Uterus (tissue), 3 donors: ENCODE measurements at regions not wholly inside any gene's neighbourhood (a gene's known extent, or its start where the extent isn't known, plus 50 kb on each side); places are given as distances from the start of the nearest gene placed in this dataset.

Experiments
- DNase-seq, 2 donors: peaks; one replicate each; pipeline ENCODE4 v3.0.0-alpha.2; 2019 to 2020
- H3K27ac ChIP-seq, 2 donors: fragments of 200-600 bp; sonication (generic); 1 replicate in 1 of 2; 2 replicates in 1 of 2; pipeline ENCODE4 v1.5.1; 2016 to 2018
- H3K27me3 ChIP-seq, 2 donors: fragments of 200-600 bp; sonication (generic); one replicate each; pipeline ENCODE4 v1.5.1; 2018 to 2019; ENCODE audit warnings: control low read depth in 1 of 2
- H3K36me3 ChIP-seq, 2 donors: fragments of 200-600 bp; sonication (generic); one replicate each; pipeline ENCODE4 v1.5.1; 2019; ENCODE audit warnings: control low read depth in 1 of 2
- H3K4me1 ChIP-seq, 2 donors: fragments of 200-600 bp; sonication (generic); one replicate each; pipeline ENCODE4 v1.5.1; 2018 to 2019; ENCODE audit warnings: control low read depth in 1 of 2
- H3K4me3 ChIP-seq, 2 donors: fragments of 200-600 bp; sonication (generic); 1 replicate in 1 of 2; 2 replicates in 1 of 2; pipeline ENCODE4 v1.5.1; 2018 to 2019; ENCODE audit warnings: mild to moderate bottlenecking in 1 of 2
- H3K9me3 ChIP-seq, 2 donors: fragments of 200-600 bp; sonication (generic); one replicate each; pipeline ENCODE4 v1.5.1; 2019; ENCODE audit warnings: control low read depth in 1 of 2
- CTCF ChIP-seq, 4 experiments: fragments of 200-600 bp in 2 of 4; fragments of 450-650 bp in 2 of 4; sonication (generic) in 2 of 4; IDR thresholded peaks; one replicate each; pipeline ENCODE4 v1.5.1; 2016 to 2019; ENCODE audit warnings: antibody characterized with exemption in 4 of 4, mild to moderate bottlenecking in 2 of 4, moderate library complexity in 1 of 4
- POLR2A ChIP-seq, 2 donors: fragments of 450-650 bp; IDR thresholded peaks; one replicate each; pipeline ENCODE4 v1.6.1; 2016; ENCODE audit warnings: antibody characterized with exemption in 2 of 2, mild to moderate bottlenecking in 1 of 2, moderate library complexity in 1 of 2
- intact Hi-C: fragments of 100-400 bp; cut with DNase I; formaldehyde crosslinking; loops from one replicate; pipeline ENCODE4 v1.15.1; 2023; ENCODE audit warnings: low total_unique reads
- donor health status: DM: yes; HTN: yes; CAD: no.

GRCh38 chr20:12057778-12058177 is 140.1 kb downstream of the BTBD3 start:
- Histone ChIP-seq H3K36me3 (no peaks in the 10 kb centered on the region), H3K27me3 (no peaks in the 10 kb centered on the region), H3K4me3 (no peak overlapping the region), H3K27ac (no peak overlapping the region), H3K4me1 (no peaks in the 10 kb centered on the region), H3K9me3 (no peaks in the 10 kb centered on the region)
- intact Hi-C loops: no loop called here
- no peak for TF ChIP-seq CTCF (IDR thresholded peaks at IDR 0.05)
- TF ChIP-seq POLR2A (IDR thresholded peaks at IDR 0.05): no peak
- DNase-seq: no peak

DNA sequence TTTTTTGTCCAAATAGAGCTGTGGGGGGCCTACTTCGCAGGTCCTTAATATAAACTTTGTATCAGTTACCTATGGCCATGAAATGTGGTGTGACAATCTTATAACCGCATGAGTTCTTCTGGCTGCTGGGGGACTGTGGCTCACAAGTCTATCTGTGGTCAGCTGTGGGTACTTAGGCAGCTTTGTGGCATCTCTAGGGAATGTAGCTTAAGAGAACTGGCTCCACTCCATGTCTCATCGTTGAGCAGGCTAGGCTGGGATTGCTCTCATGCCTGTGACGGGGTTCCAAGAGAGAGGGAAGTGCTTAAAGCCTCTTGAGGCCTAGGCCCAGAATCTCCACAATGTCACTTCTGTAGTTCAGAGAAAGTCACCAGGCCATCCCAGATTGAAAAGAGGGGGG is 140.5 kb downstream of the BTBD3 start:
- Histone ChIP-seq H3K36me3 (no peaks in the 10 kb centered on the region), H3K4me1 (no peaks in the 10 kb centered on the region), H3K9me3 (no peaks in the 10 kb centered on the region), H3K27me3 (no peaks in the 10 kb centered on the region), H3K27ac (no peak overlapping the region), H3K4me3 (no peak overlapping the region)
- TF ChIP-seq POLR2A (IDR thresholded peaks at IDR 0.05): no peak
- TF ChIP-seq CTCF (IDR thresholded peaks at IDR 0.05): no peak
- intact Hi-C loops: no loop called here
- no peak for DNase-seq

- H3K9me3 ChIP-seq: no peaks in the 10 kb centered on the region
- no peak overlapping the region for H3K27ac ChIP-seq
- no peaks in the 10 kb centered on the region for H3K4me1 ChIP-seq
- TF ChIP-seq CTCF (IDR thresholded peaks at IDR 0.05) (no peak), POLR2A (IDR thresholded peaks at IDR 0.05) (no peak)
- H3K27me3 ChIP-seq: no peaks in the 10 kb centered on the region
- H3K36me3 ChIP-seq: no peaks in the 10 kb centered on the region
- no peak for DNase-seq
- intact Hi-C loops: no loop called here
- H3K4me3 ChIP-seq: no peak overlapping the region
Measured at GRCh38 chr20:12061466-12061865, 143.8 kb downstream of the BTBD3 start.

- intact Hi-C loops: no loop called here
- no peak for DNase-seq
- Histone ChIP-seq H3K4me3 (no peak overlapping the region), H3K36me3 (no peaks in the 10 kb centered on the region), H3K9me3 (no peaks in the 10 kb centered on the region), H3K27me3 (no peaks in the 10 kb centered on the region), H3K4me1 (no peaks in the 10 kb centered on the region), H3K27ac (no peak overlapping the region)
- no peak for TF ChIP-seq POLR2A (IDR thresholded peaks at IDR 0.05)
- no peak for TF ChIP-seq CTCF (IDR thresholded peaks at IDR 0.05)
Measured at GRCh38 chr20:12063106-12063684, 145.5 kb downstream of the BTBD3 start.

DNA sequence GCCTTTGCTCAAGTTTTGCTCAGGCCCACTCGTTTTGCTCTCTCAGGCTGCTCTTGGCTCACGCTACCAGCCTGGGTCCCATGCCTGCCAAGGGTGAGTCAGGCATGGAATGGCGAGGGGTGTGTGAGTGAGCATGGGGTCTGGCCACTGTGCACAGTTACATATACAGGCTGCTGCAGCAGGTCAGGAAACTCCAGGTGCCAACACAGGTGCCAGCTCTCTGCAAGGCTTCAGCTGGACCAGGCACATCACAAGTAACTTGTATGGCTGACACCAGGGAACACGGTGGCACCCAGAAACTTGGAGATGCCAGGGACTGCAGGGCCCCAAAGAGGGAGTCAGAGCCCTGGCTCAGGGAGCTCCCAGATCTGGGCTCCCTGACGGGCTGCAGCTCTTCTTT is 146.8 kb downstream of the BTBD3 start:
- H3K27ac ChIP-seq: no peak overlapping the region
- no peak for DNase-seq
- H3K27me3 ChIP-seq: no peaks in the 10 kb centered on the region
- TF ChIP-seq CTCF (IDR thresholded peaks at IDR 0.05) (no peak), POLR2A (IDR thresholded peaks at IDR 0.05) (no peak)
- no peak overlapping the region for H3K4me3 ChIP-seq
- no peaks in the 10 kb centered on the region for H3K9me3 ChIP-seq
- intact Hi-C loops: no loop called here
- H3K4me1 ChIP-seq: no peaks in the 10 kb centered on the region
- H3K36me3 ChIP-seq: no peaks in the 10 kb centered on the region
